ENCODE measurements at regions not wholly inside any gene's neighbourhood (a gene's known extent, or its start where the extent isn't known, plus 50 kb on each side); places are given as distances from the start of the nearest gene placed in this dataset.

DNA sequence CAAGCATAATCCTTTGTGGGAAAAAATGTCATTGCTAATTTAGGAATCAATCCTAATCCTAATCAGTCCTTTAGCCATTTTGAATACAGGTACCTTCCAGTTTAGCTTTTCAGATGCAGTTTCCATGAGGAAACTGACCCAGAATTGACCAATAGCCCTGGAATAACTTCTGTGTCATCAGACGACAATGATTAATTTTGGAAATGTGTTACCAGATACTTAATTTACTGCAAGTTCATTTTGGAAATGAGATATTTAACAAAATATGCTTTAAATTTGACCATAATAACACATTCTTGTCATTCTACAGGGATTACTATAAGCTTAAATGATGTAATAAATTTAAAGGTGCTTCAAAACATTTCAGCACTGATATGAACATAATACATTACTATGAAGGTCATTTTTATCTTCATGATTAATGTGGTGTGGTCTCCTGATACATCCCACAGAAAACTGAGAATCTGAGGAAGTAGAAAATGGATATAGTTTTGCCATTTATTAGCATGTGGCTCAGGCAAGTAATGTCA is 129.8 kb upstream of the SH3BP4 start:
- TF ChIP-seq, protein P1, sequence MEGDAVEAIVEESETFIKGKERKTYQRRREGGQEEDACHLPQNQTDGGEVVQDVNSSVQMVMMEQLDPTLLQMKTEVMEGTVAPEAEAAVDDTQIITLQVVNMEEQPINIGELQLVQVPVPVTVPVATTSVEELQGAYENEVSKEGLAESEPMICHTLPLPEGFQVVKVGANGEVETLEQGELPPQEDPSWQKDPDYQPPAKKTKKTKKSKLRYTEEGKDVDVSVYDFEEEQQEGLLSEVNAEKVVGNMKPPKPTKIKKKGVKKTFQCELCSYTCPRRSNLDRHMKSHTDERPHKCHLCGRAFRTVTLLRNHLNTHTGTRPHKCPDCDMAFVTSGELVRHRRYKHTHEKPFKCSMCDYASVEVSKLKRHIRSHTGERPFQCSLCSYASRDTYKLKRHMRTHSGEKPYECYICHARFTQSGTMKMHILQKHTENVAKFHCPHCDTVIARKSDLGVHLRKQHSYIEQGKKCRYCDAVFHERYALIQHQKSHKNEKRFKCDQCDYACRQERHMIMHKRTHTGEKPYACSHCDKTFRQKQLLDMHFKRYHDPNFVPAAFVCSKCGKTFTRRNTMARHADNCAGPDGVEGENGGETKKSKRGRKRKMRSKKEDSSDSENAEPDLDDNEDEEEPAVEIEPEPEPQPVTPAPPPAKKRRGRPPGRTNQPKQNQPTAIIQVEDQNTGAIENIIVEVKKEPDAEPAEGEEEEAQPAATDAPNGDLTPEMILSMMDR (IDR thresholded peaks at IDR 0.05; ENCODE audit: insufficient read depth, low read length): no peak
- no peak overlapping the region for H3K4me3 ChIP-seq (ENCODE audit: low read depth, low read length)
- DNase-seq (ENCODE audit: low read depth): peak; percentile 74

- DNase-seq (ENCODE audit: low read depth): no peak
- TF ChIP-seq, protein P1 (IDR thresholded peaks at IDR 0.05; ENCODE audit: insufficient read depth, low read length): peak; percentile 9
- no peak overlapping the region for H3K4me3 ChIP-seq (ENCODE audit: low read depth, low read length)
Measured at GRCh38 chr2:234818937-234819336, 132.9 kb upstream of the SH3BP4 start.

GRCh38 chr2:234816491-234816890 is 135.3 kb upstream of the SH3BP4 start:
- TF ChIP-seq, protein P1 (IDR thresholded peaks at IDR 0.05; ENCODE audit: insufficient read depth, low read length): no peak
- no peak overlapping the region for H3K4me3 ChIP-seq (ENCODE audit: low read depth, low read length)
- no peak for DNase-seq (ENCODE audit: low read depth)

GRCh38 chr2:234816056-234816455 is 135.8 kb upstream of the SH3BP4 start:
- no peak overlapping the region for H3K4me3 ChIP-seq (ENCODE audit: low read depth, low read length)
- TF ChIP-seq, protein P1 (IDR thresholded peaks at IDR 0.05; ENCODE audit: insufficient read depth, low read length): no peak
- DNase-seq (ENCODE audit: low read depth): no peak

DNA sequence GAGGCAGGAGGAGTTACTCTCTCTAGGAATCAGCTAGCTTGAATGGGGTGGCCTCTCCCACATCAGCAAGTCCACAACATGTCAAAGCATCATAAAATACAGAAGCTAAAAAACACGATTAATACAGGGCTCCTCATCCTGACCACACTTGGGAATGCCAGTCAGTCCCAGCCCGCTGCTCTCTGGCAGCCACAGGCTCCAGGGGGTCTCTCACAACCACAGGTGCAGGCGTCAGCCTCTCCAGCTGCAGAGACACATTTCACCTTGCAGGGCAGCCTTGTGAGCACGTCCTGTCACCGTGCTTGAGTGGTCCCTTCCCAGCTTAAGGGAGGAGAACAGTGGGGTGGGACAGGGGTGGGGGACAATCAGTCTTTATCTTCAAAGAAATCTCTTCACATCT is 137.4 kb upstream of the SH3BP4 start:
- TF ChIP-seq, protein P1 (IDR thresholded peaks at IDR 0.05; ENCODE audit: insufficient read depth, low read length): no peak
- no peak for DNase-seq (ENCODE audit: low read depth)
- H3K4me3 ChIP-seq (ENCODE audit: low read depth, low read length): no peak overlapping the region

DNA sequence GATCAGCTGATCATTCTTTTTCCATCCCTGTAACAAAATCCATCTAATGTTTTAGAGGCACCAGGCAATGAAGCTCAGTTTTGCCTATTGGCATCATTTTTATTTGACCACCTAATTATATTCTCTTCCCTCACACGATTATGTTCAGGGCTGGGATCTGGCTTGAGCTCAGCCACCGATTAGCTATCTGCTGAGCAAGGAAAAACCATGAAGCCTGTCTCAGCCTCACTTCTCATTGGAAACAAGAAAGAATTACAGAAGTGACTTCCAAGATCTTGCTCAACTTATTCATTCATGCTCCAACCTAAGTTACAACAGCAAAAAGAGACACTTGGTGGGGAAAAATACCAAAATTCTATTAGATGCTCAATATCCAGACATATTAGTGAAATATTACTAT is 139.0 kb upstream of the SH3BP4 start:
- DNase-seq (ENCODE audit: low read depth): peak; percentile 62
- TF ChIP-seq, protein P1 (IDR thresholded peaks at IDR 0.05; ENCODE audit: insufficient read depth, low read length): no peak
- H3K4me3 ChIP-seq (ENCODE audit: low read depth, low read length): no peak overlapping the region

DNA sequence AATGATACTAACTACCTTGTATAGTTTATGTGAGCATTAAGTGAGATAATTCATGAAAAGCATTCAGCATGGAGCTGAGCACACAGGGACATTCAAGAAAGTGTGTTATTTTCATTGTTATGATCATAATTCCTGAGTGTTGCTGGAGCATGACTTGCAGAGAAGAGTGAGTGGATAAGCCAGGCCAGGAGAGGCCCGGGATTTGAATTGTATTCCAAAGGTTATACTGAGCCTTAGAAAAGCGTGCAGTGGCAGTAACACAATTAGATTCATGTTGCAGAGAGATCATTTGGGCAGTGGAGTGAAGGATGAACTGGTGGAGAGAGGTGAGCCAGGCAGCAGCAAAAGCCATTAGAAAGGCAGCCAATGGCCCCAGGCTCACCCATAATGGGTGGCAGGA is 142.9 kb upstream of the SH3BP4 start:
- no peak overlapping the region for H3K4me3 ChIP-seq (ENCODE audit: low read depth, low read length)
- DNase-seq (ENCODE audit: low read depth): no peak
- TF ChIP-seq, protein P1 (IDR thresholded peaks at IDR 0.05; ENCODE audit: insufficient read depth, low read length): no peak

Measured in fibroblast of the aortic adventitia (primary cell).